HG03060 (cell line): ENCODE measurements at regions not wholly inside any gene's neighbourhood (a gene's known extent, or its start where the extent isn't known, plus 50 kb on each side); places are given as distances from the start of the nearest gene placed in this dataset.
A peak's percentile ranks its signal among the peaks of the same experiment; 100 is the strongest.

Experiments
- ATAC-seq: cut with Tn5 transposase; IDR thresholded peaks from one replicate; pipeline ENCODE4 v1.9.1; 2021; ENCODE audit warnings: low read depth, moderate number of reproducible peaks; ENCODE audit not compliant: unreplicated experiment

GRCh38 chr5:33275391-33275790, 165.4 kb upstream of the TARS1 start:
- no peak for ATAC-seq

- ATAC-seq, result no peak
Observed at GRCh38 chr5:33275921-33276627, 164.7 kb upstream of the TARS1 start.

- ATAC-seq, result no peak
Observed at GRCh38 chr5:33276628-33276950, 164.2 kb upstream of the TARS1 start.

GRCh38 chr5:33277061-33277650, 163.6 kb upstream of the TARS1 start:
- no peak for ATAC-seq

GRCh38 chr5:33281431-33281843, 159.3 kb upstream of the TARS1 start:
- no peak for ATAC-seq

GRCh38 chr5:33282157-33282556, 158.6 kb upstream of the TARS1 start:
- no peak for ATAC-seq

- ATAC-seq, result no peak
Observed at GRCh38 chr5:33282696-33283095, 158.1 kb upstream of the TARS1 start.

GRCh38 chr5:33283243-33283642, 157.5 kb upstream of the TARS1 start:
- no peak for ATAC-seq

- no peak for ATAC-seq
Observed at GRCh38 chr5:33284681-33285080, 156.1 kb upstream of the TARS1 start.

- ATAC-seq, result no peak
Observed at GRCh38 chr5:33287242-33287641, 153.5 kb upstream of the TARS1 start.

- no peak for ATAC-seq
Observed at GRCh38 chr5:33291216-33292000, 149.4 kb upstream of the TARS1 start.

GRCh38 chr5:33297760-33298216, 143.0 kb upstream of the TARS1 start:
- ATAC-seq, result no peak

GRCh38 chr5:33299621-33300208, 141.1 kb upstream of the TARS1 start:
- ATAC-seq, result peak; percentile 20

GRCh38 chr5:33300209-33300742, 140.5 kb upstream of the TARS1 start:
- ATAC-seq, result peak; percentile 50

- ATAC-seq, result no peak
Observed at GRCh38 chr5:33303579-33304095, 137.1 kb upstream of the TARS1 start.

GRCh38 chr5:33304601-33305000, 136.2 kb upstream of the TARS1 start:
- ATAC-seq, result no peak

GRCh38 chr5:33305572-33305971, 135.2 kb upstream of the TARS1 start:
- no peak for ATAC-seq

- ATAC-seq, result no peak
Observed at GRCh38 chr5:33306758-33307157, 134.0 kb upstream of the TARS1 start.

- no peak for ATAC-seq
Observed at GRCh38 chr5:33308586-33308985, 132.2 kb upstream of the TARS1 start.

GRCh38 chr5:33309068-33309467, 131.7 kb upstream of the TARS1 start:
- no peak for ATAC-seq
